NCI-H146 treated with DMSO at 0.1 percent for 48 hours (cell line): ENCODE measurements at regions not wholly inside any gene's neighbourhood (a gene's known extent, or its start where the extent isn't known, plus 50 kb on each side); places are given as distances from the start of the nearest gene placed in this dataset.

Source experiments
- DNase-seq: peaks from one replicate; lab custom pipeline; 2025; ENCODE audit not compliant: unreplicated experiment; lab: John Stamatoyannopoulos, UW

DNA sequence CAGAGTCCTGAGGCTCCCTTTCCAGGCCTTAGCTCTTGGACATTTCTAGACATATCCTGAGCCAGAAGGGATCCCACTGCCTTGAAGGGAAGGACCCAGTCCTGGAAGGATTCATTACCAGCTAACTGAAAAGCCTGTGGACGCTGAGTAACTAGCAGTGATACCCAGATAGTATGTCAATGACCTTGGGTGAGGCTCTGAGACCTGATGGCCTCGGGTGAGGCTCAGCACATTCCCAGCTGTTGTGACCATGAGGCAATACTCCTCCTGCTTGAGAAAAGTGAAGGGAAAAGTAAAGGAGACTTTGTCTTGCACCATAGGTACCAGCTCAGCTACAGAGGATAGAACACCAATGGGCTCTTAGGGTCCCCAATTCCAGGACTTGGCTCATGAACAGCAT is 268.1 kb downstream of the DKK2 start:
- no peak for DNase-seq

DNA sequence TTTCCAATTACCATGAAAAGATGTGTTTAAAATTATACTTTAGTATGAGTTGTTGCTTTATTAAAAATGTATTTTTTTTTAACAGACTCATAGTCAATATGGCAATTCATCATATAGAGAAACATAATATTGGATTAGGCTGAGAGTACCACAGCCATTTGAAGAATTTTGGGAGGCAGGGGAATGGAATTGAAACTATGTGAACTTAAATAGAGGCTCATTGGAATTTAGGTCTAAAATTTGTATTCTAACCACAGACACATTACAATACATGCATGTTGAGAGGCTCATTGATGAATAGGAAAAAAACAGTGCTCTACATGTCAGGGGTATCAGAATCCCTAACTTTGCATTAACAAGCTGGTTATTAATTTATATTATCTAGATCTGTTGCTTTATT is 269.6 kb downstream of the DKK2 start:
- DNase-seq, result no peak

DNA sequence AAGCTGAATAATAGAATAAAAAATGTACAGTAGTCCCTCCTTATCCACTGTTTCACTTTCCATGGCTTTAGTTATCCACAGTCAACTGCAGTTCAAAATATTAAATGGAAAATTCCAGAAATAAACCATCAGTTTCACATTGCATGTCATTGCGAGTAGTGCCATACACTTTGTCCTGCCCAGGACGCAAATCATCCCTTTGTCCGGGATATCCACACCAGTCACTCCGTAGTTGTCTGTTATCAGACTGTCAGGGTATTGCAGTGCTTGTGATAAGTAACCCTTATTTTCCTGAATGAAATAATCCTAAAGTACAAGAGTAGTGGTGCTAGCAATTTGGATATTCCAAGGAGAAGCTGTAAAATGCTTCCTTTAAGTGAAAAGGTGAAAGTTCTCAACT is 271.3 kb downstream of the DKK2 start:
- DNase-seq, result no peak

DNA sequence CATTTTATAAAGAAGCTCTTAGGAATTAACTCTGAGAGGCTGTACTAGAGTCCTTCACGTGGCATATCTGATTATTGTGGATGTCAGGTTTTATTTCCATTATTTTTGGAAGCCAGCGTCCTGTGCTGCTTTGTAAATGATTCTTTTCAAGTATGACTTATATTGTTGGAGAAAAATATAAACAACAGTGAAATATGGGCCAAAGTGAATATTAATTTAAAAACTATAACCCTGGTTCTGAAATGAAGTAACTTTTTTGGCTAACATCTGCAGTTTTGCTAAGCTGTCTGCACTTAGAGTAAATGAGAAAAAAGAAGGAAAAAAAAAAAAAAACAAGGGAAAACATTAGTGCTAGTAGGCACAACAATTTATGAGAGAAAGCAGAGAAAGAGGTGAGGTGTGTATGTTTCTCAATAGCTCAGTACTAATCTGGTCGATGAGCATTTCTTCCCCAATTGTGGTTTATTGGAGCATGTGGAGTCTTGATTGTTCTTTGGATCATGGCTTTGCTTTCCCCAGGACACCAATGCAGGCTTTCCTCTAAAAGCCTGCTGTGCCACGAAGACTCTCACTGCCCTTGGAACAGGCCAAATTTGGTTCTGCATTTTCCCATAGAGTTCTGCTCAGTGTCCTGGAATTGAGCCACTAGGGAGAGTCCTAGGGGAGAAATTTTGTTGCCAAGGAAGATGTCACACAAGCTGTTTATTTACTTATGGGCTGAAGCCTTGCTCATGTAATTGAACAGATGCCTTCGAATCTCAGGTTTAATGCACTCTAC is 273.3 kb downstream of the DKK2 start:
- no peak for DNase-seq

DNA sequence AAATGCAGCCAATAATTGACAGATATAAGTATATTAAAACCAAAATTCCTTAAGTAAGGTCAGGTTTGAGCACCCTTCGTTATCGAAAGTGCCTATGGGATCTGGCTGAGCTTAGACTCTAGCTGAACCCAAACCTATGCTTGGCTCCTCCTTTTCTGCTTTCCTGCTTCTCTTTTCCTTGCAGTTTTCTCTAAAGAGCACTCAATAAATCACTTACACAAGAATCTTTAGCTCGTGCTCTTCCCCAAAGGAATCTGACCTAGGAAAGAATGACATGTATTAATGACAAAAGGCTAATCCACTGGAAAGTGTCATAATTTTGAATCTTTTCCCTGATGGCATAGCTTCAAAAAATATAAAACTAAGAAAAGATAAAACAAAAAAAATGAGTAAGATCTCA is 282.7 kb downstream of the DKK2 start:
- DNase-seq, result no peak

DNA sequence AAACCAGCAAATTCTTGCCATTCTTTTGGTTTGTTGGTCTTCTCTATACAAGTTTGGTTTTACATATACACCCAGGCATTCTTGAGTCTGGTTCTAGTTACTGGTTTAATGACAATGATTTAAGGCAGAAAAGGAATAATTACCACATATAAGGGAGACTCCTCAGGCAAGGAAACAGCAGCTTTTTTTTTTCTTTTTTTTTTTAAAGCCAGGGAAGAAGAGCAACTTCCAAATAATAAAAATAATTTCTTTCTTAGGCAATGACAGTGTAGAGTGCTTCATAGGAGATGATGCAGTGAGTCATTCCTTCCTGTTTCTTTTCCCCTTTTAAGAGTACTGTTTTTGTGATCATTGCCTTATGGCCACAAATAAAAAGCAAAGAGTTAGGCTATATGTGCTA is 289.7 kb downstream of the DKK2 start:
- DNase-seq, result no peak

DNA sequence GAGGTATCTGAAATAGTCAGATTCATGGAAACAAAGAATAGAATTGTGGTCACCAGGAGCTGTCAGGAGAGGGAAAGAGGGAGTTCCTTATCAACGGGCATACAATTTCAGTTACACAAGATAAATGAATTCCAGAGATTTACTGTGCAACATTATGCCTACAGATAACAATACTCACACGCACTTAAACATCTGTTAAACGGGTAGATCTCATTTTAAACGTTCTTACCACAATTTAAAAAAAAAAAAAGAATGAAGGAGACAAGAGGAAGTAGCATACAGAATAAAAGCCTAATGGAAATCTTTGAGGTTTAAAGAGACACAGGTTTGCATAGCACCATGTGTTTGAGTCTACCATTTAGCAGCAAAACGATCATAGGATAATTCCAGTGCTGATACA is 298.0 kb downstream of the DKK2 start:
- no peak for DNase-seq

DNA sequence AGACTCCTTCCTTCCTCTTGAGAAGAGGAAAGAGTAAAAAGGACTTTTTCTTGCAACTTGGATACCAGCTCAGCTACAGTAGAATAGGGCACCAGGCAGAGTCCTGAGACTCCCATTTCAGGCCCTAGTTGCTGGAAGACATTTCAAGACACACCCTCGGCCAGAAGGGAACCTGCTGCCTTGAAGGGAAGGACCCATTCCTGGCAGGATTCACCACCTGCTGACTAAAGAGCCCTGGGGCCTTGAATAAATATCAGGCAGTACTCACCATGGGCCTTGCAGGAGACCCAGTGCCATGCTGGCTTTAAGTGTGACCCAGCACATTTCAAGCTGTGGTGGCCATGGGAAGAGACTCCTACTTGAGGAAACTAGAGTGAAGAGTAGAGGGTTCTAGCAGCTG is 317.6 kb downstream of the DKK2 start:
- DNase-seq, result no peak

DNA sequence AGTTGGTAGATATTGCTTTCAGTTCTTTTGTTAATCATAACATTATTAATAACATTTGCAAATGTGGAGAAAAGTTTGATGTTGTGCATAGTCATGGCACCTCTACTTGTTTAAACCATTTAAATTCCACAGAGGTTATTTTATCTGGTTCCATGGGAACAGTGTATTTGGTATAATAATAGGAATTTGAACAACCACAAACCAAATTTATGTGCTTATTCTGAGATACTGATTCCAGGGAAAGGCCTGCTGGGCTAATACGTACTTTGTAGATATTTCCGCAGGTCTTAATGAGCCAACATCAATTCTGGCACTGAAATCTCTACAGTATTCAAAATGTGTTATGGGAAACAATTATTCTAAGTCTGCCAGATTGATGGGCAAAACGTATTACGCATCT is 319.0 kb downstream of the DKK2 start:
- DNase-seq, result no peak

DNA sequence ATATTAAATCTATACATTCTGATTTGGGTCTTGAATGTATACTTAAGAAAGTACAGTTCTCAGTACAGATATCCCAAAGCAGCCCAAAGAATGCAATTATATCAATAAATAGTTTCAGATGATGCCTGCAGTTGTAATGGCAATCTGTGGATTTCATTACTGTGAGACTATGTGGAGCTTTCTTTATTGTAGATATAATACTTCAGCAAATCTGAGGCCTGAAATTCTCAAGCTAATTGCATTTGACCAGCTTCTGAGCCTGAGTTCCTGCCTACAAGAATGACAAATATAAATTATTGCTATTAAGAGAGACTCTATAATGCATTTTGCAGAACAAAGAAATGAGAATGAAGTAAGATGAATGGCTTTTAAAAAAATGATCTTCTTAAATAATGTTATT is 320.3 kb downstream of the DKK2 start:
- no peak for DNase-seq

DNA sequence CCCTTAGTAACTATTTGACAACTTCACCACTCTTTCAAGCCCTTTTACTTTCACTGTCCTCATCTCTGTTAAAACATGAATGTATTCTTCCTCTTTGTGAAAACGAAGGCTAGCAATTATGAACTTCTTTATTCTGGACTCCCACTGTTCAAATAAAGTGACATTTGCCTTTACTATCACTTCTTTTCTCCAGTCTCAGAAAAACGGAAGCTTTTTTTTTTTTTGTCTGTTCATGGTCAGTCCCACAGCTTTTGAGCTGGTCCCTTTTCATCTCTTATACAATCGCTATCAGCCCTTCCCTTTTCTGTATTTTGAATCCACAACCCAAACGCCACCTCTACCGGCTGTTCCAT is 327.7 kb downstream of the DKK2 start:
- DNase-seq, result no peak

DNA sequence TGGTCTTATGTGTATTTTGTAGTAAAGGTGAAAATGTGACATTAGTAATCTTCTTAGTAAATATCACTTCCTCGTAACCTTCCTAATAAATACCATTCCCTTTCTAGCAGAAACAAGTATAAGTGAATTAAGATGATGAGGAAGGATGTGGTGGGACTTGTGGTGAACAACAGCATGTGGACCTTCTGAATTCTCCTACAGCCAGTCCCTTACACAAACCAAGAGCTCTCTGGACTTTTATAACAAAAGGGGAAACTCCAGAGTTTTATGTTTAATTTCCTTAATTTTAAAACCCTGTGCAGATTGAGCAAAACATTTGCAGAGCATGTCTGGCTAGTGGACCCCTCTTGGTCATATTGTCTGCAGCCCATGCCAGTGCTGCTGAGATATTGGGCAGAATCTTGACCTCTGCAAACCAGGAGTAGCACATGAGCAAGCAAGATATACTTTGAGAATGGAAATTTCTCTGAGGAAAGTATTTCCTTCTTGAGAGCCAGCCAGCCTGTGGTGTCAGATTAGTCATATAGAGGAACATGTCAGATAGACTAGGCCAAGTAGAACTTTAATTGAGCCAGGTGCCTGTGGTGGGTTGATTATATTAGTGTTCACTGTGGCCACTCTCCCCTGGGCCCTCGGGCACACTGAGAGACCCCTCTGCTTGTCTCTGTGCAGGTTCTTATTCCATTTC is 328.2 kb downstream of the DKK2 start:
- no peak for DNase-seq

DNA sequence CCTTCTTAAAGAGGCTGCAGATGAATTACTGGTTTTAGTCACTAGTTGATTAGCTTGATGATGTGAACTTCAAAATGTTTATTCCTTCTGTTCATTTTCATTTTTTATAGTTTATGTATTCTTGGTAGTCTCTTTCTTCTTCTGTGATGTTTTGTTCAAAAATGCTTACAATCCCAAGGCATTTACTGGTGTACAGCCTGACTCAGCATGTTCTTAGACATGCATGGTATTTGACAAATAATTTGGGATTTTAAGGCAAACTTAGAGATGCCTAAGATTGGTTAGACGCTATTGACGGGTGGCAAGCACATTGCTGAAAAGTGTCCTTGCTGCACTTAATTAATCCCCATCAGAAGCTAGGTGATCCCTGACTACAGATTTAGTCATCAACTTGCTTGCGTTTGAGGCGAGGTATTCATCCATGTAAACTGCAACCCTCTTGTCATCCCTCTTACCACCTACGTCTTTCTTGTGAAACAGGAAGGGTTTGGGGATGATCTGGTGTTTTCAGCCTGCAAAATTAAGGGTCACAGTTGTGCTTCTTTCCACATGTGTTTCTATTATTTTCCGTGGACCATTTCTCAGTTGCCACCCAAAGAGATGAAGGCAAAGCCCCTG is 331.8 kb downstream of the DKK2 start:
- no peak for DNase-seq

DNA sequence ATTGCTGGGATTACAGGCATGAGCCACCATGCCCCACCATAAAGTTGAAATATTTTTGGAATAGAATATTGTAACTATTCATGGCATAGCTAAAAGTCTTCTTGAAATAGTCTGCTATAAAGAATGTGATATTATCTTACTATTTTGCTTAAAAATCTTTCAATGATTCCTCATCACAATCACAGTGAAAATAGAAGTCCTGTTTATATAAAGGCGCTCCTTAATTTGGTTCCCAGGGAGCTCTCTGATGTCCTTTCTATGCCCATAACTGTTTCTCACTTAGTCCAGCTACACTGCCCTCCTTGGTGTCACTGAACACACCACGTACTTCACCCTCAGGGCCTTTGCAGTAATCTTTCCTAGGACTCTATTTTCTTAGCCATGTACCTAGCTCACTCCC is 331.7 kb upstream of the GIMD1 start:
- DNase-seq, result no peak

DNA sequence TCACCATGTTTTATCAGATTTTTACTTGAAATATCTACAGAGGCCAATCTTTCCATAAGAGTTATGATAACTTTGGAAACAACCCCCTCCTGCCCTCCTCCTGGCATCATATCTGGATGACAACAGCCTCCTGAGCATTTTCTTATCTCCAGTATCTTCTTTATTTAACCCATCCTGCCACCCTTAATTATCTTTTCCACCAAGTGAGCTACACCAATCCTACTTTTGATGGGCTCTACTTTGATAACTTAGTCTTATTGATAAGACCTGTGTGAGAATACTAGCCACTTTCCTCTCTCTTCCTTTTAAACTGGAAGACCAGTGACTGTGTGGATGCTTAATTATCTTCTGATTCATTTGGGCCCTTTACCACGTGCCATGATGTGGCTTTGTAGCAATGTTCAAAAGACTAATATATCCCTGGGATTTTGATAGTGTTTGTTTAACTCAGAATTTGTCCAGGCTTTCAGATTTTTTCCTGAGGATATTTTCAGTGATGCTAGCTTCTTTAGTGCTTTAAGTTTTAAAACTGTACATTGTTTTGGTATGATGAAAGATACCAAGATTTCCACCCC is 330.1 kb upstream of the GIMD1 start:
- DNase-seq, result no peak

DNA sequence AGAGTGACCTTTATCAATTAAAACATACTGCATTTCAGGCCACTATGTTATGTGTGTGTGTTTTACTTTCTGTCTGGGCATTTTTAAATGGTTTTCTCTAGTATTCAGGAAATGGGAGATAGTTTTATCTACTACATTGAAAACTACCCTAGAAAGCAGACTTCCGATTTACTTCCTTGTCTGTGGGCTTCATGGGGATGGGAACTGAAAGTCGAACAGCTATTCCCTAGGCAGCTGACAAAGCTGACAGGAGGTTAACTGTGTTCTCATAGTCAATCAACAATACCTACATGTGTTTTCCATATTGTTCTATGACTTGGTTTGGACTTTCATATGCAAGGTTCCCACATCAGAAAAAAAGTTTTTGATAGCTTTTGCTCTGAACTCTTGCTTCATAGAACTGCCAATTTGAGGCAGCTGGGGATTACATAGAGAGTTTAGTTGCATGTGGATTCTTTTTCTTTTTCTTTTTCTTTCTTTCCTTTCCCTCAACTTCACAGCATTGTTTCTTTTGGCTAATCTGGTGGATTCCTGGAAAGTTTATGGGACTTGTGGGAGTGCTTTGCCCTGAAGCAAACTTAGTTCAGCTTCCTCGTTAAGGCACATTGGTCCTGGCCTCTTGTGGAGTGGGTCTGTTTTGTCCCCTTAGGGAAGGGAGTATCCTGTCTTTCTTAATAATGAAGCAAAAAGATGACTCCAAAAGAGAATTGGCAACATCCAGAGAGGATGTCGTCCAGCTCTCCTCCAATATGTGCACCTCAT is 327.1 kb upstream of the GIMD1 start:
- no peak for DNase-seq

DNA sequence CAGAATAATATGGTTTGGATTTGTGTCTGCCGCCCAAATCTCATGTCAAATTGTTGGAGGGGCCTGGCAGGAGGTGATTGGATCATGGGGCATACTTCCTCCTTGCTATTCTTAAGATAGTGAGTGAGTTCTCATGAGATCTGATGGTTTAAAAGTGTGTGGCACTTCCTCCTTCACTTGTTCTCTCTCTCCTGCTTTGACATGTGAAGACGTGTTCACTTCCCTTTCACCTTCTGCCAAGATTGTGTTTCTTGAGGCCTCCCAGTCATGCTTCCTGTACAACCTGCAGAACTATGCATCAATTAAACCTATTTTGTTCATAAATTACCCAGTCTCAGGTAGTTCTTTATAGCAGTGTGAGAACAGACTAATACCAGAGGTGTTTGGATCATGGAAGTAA is 325.7 kb upstream of the GIMD1 start:
- DNase-seq, result no peak

DNA sequence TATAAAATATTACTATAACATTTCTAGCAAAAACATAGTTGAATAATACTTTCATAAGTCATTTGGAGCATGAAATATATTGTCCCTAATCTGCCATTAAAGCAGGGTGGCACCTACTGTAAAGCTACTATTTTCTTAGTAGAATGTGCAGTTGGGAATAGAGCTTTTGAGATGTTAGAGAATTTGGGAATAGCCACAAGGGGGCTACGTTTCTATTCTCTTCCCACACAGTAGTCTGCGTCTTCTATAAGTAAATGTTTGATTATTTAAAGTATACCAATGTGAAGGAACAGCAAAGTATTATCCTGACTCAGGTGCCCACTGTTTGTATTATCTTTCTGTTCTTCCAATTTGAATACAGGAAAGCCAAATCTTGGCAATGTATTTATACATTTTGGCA is 323.2 kb upstream of the GIMD1 start:
- no peak for DNase-seq

DNA sequence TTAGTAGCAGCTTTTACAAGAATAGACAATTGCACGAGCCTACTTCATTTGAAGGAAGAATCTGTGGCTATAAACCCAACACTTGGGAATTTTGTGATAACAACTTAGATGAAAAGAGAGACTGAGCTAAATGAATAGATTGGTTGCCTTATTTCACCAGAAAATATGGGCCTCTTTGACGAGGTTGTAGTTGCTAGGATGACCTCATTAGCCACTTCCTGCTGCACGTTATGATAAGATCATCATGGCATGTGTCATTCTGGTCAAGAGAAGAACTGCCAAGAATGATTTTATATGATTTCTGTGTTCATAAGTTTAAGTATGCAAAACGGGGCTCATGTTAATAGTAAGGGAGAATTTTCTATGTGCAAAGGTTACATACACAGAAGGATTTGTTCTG is 321.9 kb upstream of the GIMD1 start:
- DNase-seq, result no peak

DNA sequence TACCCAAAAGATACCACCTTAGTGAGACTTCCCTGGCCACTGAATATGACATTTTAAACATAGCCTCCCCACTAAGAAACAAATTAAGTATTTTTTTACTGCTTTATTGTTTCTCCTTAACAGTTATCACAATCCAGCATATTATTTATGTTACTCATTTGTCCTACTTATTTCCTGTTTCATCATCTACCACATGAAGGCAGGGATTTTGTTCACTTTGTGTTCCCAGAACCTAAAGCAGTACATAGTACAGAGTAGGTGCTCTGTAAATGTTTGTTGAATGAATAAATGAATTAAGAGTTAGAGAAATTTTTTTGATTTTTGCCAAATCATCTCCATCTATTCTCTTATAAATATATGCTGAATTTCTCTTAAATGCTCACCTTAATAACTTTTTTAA is 318.4 kb upstream of the GIMD1 start:
- DNase-seq, result no peak

DNA sequence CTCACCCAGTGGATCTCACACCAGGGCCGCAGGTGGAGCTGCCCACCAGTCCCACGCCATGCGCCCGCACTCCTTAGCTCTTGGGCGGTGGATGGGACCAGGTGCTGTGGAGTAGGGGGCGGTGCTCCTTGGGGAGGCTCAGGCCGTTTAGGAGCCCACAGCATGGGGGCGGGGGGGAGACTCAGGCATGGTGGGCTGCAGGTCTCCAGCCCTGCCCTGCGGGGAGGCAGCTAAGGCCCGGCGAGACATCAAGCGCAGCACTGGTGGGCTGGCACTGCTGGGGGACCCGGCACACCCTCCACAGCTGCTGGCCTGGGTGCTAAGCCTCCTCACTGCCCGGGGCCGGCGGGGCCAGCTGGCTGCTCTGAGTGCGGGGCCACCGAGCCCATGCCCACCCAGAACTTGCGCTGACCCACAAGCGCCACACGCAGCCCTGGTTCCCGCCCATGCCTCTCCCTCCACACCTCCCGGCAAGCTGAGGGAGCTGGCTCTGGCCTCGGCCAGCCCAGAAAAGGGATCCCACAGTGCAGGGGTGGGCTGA is 312.9 kb upstream of the GIMD1 start:
- no peak for DNase-seq
